Sciatic nerve (tissue), 2 donors: ENCODE measurements at regions not wholly inside any gene's neighbourhood (a gene's known extent, or its start where the extent isn't known, plus 50 kb on each side); places are given as distances from the start of the nearest gene placed in this dataset.
A peak's percentile ranks its signal among the peaks of the same experiment; 100 is the strongest.

ENCODE experiments used
- ATAC-seq: fragments of 200-7000 bp; cut with Tn5 transposase; one replicate; pipeline ENCODE4 v1.9.1; 2020; ENCODE audit warnings: mild to moderate bottlenecking, moderate library complexity
- DNase-seq: peaks from one replicate; pipeline ENCODE4 v3.0.0-alpha.2; 2020; ENCODE audit warnings: low spot score
- intact Hi-C: fragments of 100-400 bp; cut with DNase I; formaldehyde crosslinking; loops from one replicate; pipeline ENCODE4 v1.14.2; 2022
- donor health status: DM: no; HTN: no; CAD: no.
- donor health status: DM: no; HTN: no; CAD: no.

GRCh38 chr3:182436547-182436946 is 356.8 kb upstream of the ATP11B start:
- ATAC-seq (no peak), DNase-seq (no peak)
- intact Hi-C loops, result no loop called here

GRCh38 chr3:182438398-182438797 is 354.9 kb upstream of the ATP11B start:
- no peak for DNase-seq
- intact Hi-C loops, result no loop called here
- ATAC-seq, result no peak

- intact Hi-C loops, result no loop called here
- no peak for ATAC-seq
- DNase-seq, result no peak
Observed at GRCh38 chr3:182440101-182440500, 353.2 kb upstream of the ATP11B start.

- intact Hi-C loops, result no loop called here
- ATAC-seq, result no peak
- no peak for DNase-seq
Observed at GRCh38 chr3:182445576-182445975, 347.7 kb upstream of the ATP11B start.

- no peak for DNase-seq
- no peak for ATAC-seq
- intact Hi-C loops, result no loop called here
Observed at GRCh38 chr3:182450942-182451787, 342.1 kb upstream of the ATP11B start.

GRCh38 chr3:182451871-182452270 is 341.4 kb upstream of the ATP11B start:
- ATAC-seq, result no peak
- intact Hi-C loops, result no loop called here

GRCh38 chr3:182455011-182455410 is 338.3 kb upstream of the ATP11B start:
- ATAC-seq (no peak), DNase-seq (no peak)
- intact Hi-C loops, result no loop called here

More at GRCh38 chr3:182451871-182452270, 341.4 kb upstream of the ATP11B start:
- no peak for DNase-seq

- intact Hi-C loops, result no loop called here
- no peak for DNase-seq
- no peak for ATAC-seq
Observed at GRCh38 chr3:182460303-182460702, 333.0 kb upstream of the ATP11B start.

GRCh38 chr3:182462152-182462551 is 331.2 kb upstream of the ATP11B start:
- DNase-seq (no peak), ATAC-seq (no peak)
- intact Hi-C loops, result no loop called here

GRCh38 chr3:182464513-182465145 is 328.7 kb upstream of the ATP11B start:
- intact Hi-C loops, result no loop called here
- DNase-seq, result no peak
- ATAC-seq, result no peak

- DNase-seq, result no peak
- ATAC-seq, result no peak
- intact Hi-C loops, result no loop called here
Observed at GRCh38 chr3:182465301-182466185, 327.8 kb upstream of the ATP11B start.

- no peak for DNase-seq
- no peak for ATAC-seq
- intact Hi-C loops, result no loop called here
Observed at GRCh38 chr3:182469086-182469485, 324.2 kb upstream of the ATP11B start.

- ATAC-seq (no peak), DNase-seq (no peak)
- intact Hi-C loops, result no loop called here
Observed at GRCh38 chr3:182470187-182470586, 323.1 kb upstream of the ATP11B start.

- intact Hi-C loops, result no loop called here
- no peak for DNase-seq
- no peak for ATAC-seq
Observed at GRCh38 chr3:182473191-182473710, 320.1 kb upstream of the ATP11B start.

GRCh38 chr3:182478369-182478768 is 314.9 kb upstream of the ATP11B start:
- ATAC-seq, result no peak
- intact Hi-C loops, result no loop called here

GRCh38 chr3:182479419-182480336 is 313.6 kb upstream of the ATP11B start:
- no peak for DNase-seq
- ATAC-seq, result peak; percentile 82
- intact Hi-C loops, result no loop called here

More at GRCh38 chr3:182478369-182478768, 314.9 kb upstream of the ATP11B start:
- no peak for DNase-seq

- DNase-seq (no peak), ATAC-seq (no peak)
- intact Hi-C loops, result no loop called here
Observed at GRCh38 chr3:182482705-182483104, 310.6 kb upstream of the ATP11B start.

GRCh38 chr3:182484682-182485081 is 308.6 kb upstream of the ATP11B start:
- no peak for ATAC-seq
- intact Hi-C loops, result no loop called here
- DNase-seq, result no peak
